ENCODE measurements at regions not wholly inside any gene's neighbourhood (a gene's known extent, or its start where the extent isn't known, plus 50 kb on each side); places are given as distances from the start of the nearest gene placed in this dataset.

- no peak for DNase-seq
- H3K9me3 Mint-ChIP-seq (ENCODE audit: low read depth, unreplicated experiment) = no peaks in the 10 kb centered on the region
- TF ChIP-seq CTCF (IDR thresholded peaks at IDR 0.05; ENCODE audit: unreplicated experiment) = no peak
- no peak overlapping the region for H3K27ac Mint-ChIP-seq (ENCODE audit: unreplicated experiment)
- no peaks in the 10 kb centered on the region for H3K4me1 Mint-ChIP-seq (ENCODE audit: low read depth, unreplicated experiment)
- CTCF ChIA-PET = no interaction called here
- no peaks in the 10 kb centered on the region for H3K27me3 Mint-ChIP-seq (ENCODE audit: unreplicated experiment)
- H3K4me3 Mint-ChIP-seq (ENCODE audit: low read depth, unreplicated experiment) = no peak overlapping the region
- intact Hi-C loops (cut with micrococcal nuclease; ENCODE audit: unreplicated experiment) = no loop called here
- BruUV-seq (replicated peaks) = no TSS peak
- no peaks in the 10 kb centered on the region for H3K36me3 Mint-ChIP-seq (ENCODE audit: insufficient read depth, unreplicated experiment)
Measured at GRCh38 chr13:57925250-57925649, 293.7 kb downstream of the PCDH17 start.

- Mint-ChIP-seq H3K27ac (ENCODE audit: unreplicated experiment) (no peak overlapping the region), H3K27me3 (ENCODE audit: unreplicated experiment) (no peaks in the 10 kb centered on the region), H3K9me3 (ENCODE audit: low read depth, unreplicated experiment) (no peaks in the 10 kb centered on the region), H3K36me3 (ENCODE audit: insufficient read depth, unreplicated experiment) (no peaks in the 10 kb centered on the region), H3K4me1 (ENCODE audit: low read depth, unreplicated experiment) (no peaks in the 10 kb centered on the region), H3K4me3 (ENCODE audit: low read depth, unreplicated experiment) (no peak overlapping the region)
- no peak for DNase-seq
- intact Hi-C loops (cut with micrococcal nuclease; ENCODE audit: unreplicated experiment) = no loop called here
- BruUV-seq (replicated peaks) = no TSS peak
- CTCF ChIA-PET = no interaction called here
- TF ChIP-seq CTCF (IDR thresholded peaks at IDR 0.05; ENCODE audit: unreplicated experiment) = no peak
Measured at GRCh38 chr13:57925751-57926150, 294.2 kb downstream of the PCDH17 start.

DNA sequence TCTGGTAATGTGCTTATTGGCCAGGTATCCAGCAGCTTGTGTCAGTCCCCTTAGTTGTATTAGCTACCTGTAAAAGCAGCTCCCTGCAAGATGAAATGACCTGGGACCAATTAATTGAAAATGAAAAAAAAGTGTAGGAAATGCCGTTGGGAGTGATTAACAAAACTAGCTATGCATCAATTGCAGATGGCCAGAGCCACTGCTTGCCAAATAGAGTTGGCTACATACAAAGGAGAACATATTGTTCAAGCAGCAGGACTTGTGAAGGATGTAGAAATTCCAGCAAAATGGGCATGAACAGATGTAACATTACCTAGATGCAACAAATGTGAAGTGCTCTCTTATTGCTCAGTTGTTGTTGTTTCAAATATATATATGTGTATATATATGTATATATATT is 300.5 kb downstream of the PCDH17 start:
- Mint-ChIP-seq H3K9me3 (ENCODE audit: low read depth, unreplicated experiment) (no peaks in the 10 kb centered on the region), H3K27ac (ENCODE audit: unreplicated experiment) (no peak overlapping the region)
- CTCF ChIA-PET = no interaction called here

GRCh38 chr13:57933606-57934005 is 302.1 kb downstream of the PCDH17 start:
- no peaks in the 10 kb centered on the region for H3K27me3 Mint-ChIP-seq (ENCODE audit: unreplicated experiment)
- CTCF ChIA-PET = no interaction called here
- BruUV-seq (replicated peaks) = no TSS peak
- H3K9me3 Mint-ChIP-seq (ENCODE audit: low read depth, unreplicated experiment) = no peaks in the 10 kb centered on the region
- H3K4me1 Mint-ChIP-seq (ENCODE audit: low read depth, unreplicated experiment) = no peaks in the 10 kb centered on the region
- H3K36me3 Mint-ChIP-seq (ENCODE audit: insufficient read depth, unreplicated experiment) = no peaks in the 10 kb centered on the region
- TF ChIP-seq CTCF (IDR thresholded peaks at IDR 0.05; ENCODE audit: unreplicated experiment) = no peak
- H3K27ac Mint-ChIP-seq (ENCODE audit: unreplicated experiment) = no peak overlapping the region
- no peak for DNase-seq
- H3K4me3 Mint-ChIP-seq (ENCODE audit: low read depth, unreplicated experiment) = no peak overlapping the region
- intact Hi-C loops (cut with micrococcal nuclease; ENCODE audit: unreplicated experiment) = no loop called here

More for the DNA sequence above, 300.5 kb downstream of the PCDH17 start:
- no peak for DNase-seq
- no peaks in the 10 kb centered on the region for H3K27me3 Mint-ChIP-seq (ENCODE audit: unreplicated experiment)
- intact Hi-C loops (cut with micrococcal nuclease; ENCODE audit: unreplicated experiment) = no loop called here
- no peak overlapping the region for H3K4me3 Mint-ChIP-seq (ENCODE audit: low read depth, unreplicated experiment)
- TF ChIP-seq CTCF (IDR thresholded peaks at IDR 0.05; ENCODE audit: unreplicated experiment) = no peak
- H3K4me1 Mint-ChIP-seq (ENCODE audit: low read depth, unreplicated experiment) = no peaks in the 10 kb centered on the region
- no TSS peak for BruUV-seq (replicated peaks)
- no peaks in the 10 kb centered on the region for H3K36me3 Mint-ChIP-seq (ENCODE audit: insufficient read depth, unreplicated experiment)

GRCh38 chr13:57935965-57936364 is 304.4 kb downstream of the PCDH17 start:
- Mint-ChIP-seq H3K27ac (ENCODE audit: unreplicated experiment) (no peak overlapping the region), H3K9me3 (ENCODE audit: low read depth, unreplicated experiment) (no peaks in the 10 kb centered on the region), H3K27me3 (ENCODE audit: unreplicated experiment) (no peaks in the 10 kb centered on the region), H3K4me1 (ENCODE audit: low read depth, unreplicated experiment) (no peaks in the 10 kb centered on the region), H3K4me3 (ENCODE audit: low read depth, unreplicated experiment) (no peak overlapping the region), H3K36me3 (ENCODE audit: insufficient read depth, unreplicated experiment) (no peaks in the 10 kb centered on the region)
- CTCF ChIA-PET = no interaction called here
- no peak for TF ChIP-seq CTCF (IDR thresholded peaks at IDR 0.05; ENCODE audit: unreplicated experiment)
- no TSS peak for BruUV-seq (replicated peaks)
- intact Hi-C loops (cut with micrococcal nuclease; ENCODE audit: unreplicated experiment) = no loop called here
- DNase-seq = no peak
